Retinal pigment epithelial cell (primary cell): ENCODE measurements at regions not wholly inside any gene's neighbourhood (a gene's known extent, or its start where the extent isn't known, plus 50 kb on each side); places are given as distances from the start of the nearest gene placed in this dataset.

ENCODE experiments used
- DNase-seq: peaks from one replicate; pipeline ENCODE4 v3.0.0-alpha.2; 2010; ENCODE audit warnings: low read depth
- H3K4me3 ChIP-seq: 2 replicates; pipeline ENCODE4 v1.5.1; 2011; ENCODE audit warnings: mild to moderate bottlenecking, low read length, control low read depth, moderate library complexity
- CTCF ChIP-seq: conservative IDR thresholded peaks from 2 replicates; pipeline ENCODE4 v1.5.1; 2011; ENCODE audit warnings: low read depth, low read length, control low read depth, inconsistent platforms

DNA sequence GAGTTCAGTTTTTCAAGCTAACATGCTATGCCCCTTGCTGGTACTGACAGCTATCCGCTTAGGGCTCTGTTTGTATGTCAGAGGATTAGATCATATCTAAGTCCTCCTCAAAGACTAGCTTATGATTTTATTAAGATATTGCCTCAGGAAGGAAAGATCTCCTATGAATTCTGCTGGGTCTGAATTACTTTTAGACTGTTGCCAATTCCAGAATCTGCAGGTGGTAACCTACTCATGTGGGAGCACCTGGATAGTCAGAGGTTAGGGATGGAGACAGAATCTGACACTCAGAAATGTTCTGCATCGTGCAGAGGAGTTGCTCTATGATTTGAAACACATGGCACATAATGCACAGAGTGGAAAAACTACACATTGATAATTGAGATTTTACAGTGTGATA, 843.4 kb downstream of the SLC6A15 start:
- H3K4me3 ChIP-seq: no peak overlapping the region
- DNase-seq: no peak
- no peak for TF ChIP-seq CTCF

DNA sequence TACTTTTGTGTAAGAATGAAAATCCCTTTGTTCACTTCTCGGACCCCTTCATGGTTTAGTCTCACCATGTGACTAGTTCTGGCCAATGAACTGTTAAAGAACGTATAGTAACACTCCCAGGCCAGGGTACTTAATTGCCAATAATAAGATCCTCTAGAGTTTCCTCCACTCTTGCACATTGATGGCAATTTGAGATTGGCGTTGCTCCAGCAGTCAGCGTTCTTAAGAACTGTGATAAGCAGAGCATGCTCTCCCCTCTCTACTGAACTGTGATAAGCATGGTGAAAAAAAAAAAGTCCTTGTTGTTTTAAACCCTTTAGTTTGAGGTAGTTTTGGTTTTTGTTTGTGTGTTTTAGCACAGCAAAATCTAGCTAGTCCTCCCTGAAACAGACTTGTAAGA, 854.5 kb downstream of the SLC6A15 start:
- DNase-seq: peak; percentile 34
- H3K4me3 ChIP-seq: no peak overlapping the region
- TF ChIP-seq CTCF: no peak

DNA sequence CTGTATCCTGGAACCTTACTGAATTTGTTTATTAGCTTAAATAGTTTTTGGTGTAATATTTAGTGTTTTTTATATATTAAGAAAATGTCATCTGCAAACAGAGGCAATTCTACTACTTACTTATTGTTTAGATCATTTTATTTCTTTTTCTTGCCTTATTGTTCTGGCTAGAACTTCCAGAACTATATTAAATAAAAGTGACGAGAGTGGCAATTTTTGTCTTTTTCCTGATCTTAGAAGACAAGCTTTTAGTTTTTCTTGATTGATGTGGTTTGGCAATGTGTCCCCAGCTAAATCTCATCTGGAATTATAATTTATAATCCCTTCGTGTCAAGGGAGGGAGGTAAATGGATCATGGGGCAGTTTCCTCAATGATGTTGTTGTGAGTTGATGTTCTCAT, 857.8 kb downstream of the SLC6A15 start:
- DNase-seq: no peak
- no peak overlapping the region for H3K4me3 ChIP-seq
- TF ChIP-seq CTCF: no peak

DNA sequence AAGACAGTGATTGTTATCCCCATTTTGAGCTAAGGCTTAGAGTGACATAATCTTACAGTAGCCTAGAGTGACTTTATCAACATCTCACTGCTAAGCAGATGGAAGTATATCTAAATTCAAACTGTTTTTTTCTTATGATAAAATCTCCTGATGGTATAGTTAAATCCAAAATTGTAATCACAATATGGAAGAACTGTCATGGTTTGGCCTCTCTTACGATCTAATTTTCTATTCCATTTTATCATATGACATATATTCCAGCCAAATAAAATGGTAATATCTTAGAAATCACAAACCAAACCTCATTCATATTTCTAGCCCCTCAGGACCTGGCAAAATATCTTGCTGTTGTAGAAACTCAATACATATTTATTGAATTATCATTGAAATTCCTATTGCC, 864.7 kb downstream of the SLC6A15 start:
- DNase-seq: no peak
- no peak for TF ChIP-seq CTCF
- H3K4me3 ChIP-seq: no peak overlapping the region

- no peak overlapping the region for H3K4me3 ChIP-seq
- TF ChIP-seq CTCF: no peak
- no peak for DNase-seq
Observed at GRCh38 chr12:84046859-84047258, 865.7 kb downstream of the SLC6A15 start.

DNA sequence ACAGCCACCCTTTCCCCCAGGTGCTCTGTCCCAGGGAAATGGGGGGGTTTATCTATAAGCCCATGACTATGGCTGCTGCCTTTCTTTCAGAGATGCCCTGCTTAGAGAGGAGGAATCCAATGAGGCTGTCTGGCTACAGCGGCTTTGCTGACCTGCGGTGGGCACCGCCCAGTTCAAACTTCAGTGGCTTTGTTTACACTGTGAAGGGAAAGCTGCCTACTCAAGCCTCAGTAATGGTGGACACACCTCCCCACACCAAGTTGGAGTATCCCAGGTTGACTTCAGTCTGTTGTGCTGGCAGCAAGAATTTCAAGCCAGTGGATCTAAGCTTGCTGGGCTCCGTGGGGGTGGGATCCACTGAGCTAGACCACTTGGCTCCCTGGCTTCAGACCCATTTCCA, 869.2 kb downstream of the SLC6A15 start:
- H3K4me3 ChIP-seq: no peak overlapping the region
- TF ChIP-seq CTCF: no peak
- DNase-seq: no peak

- TF ChIP-seq CTCF: no peak
- DNase-seq: no peak
- H3K4me3 ChIP-seq: no peak overlapping the region
Observed at GRCh38 chr12:84038242-84038641, 874.4 kb downstream of the SLC6A15 start.
